HepG2 (cell line): ENCODE measurements at regions not wholly inside any gene's neighbourhood (a gene's known extent, or its start where the extent isn't known, plus 50 kb on each side); places are given as distances from the start of the nearest gene placed in this dataset.

Experiments
- ATAC-seq: fragments of 200-7000 bp; cut with Tn5 transposase; 3 replicates; pipeline ENCODE4 v1.9.1; 2020; ENCODE audit warnings: mild to moderate bottlenecking, moderate library complexity
- BruUV-seq: library from RNA; stranded (reverse); fragments of 400-500 nt; replicated peaks from 2 replicates; lab custom pipeline; 2021; lab: Mats Ljungman, UMichigan
- CTCF ChIA-PET: fragments of 300-600 bp; formaldehyde crosslinking; extraction: SDS; loops from one replicate; lab custom pipeline; 2021; ENCODE audit warnings: low total read pairs, inconsistent platforms, low intra/inter-chr PET ratio; lab: Yijun Ruan, JAX
- POLR2A ChIA-PET: fragments of 350-600 bp; sonication (Branson Sonifier 250); formaldehyde crosslinking; loops from one replicate; lab custom pipeline; 2020; ENCODE audit warnings: antibody characterized with exemption, inconsistent platforms; lab: Yijun Ruan, JAX
- DNase-seq: peaks from one replicate; pipeline ENCODE4 v3.0.0-alpha.2; 2015; ENCODE audit warnings: low spot score
- FAIRE-seq: peaks from 3 replicates; lab custom pipeline; 2011; peaks lifted over from hg19 to GRCh38; lab: Jason Lieb, UNC
- H2AFZ ChIP-seq: one replicate; pipeline ENCODE4 v1.6.1; 2011; ENCODE audit warnings: low read length, inconsistent platforms
- H3K27ac ChIP-seq: fragments of 300-600 bp; 3 replicates; pipeline ENCODE4 v1.8.0; 2011; ENCODE audit warnings: mixed run types, mild to moderate bottlenecking, mixed read lengths, low read length, inconsistent platforms; ENCODE audit not compliant: insufficient read depth; ENCODE audit errors: extremely low read length
- H3K27me3 ChIP-seq, 2 experiments: fragments of 200-600 bp in 1 of 2; 2 replicates in 1 of 2; 3 replicates in 1 of 2; pipeline versions ENCODE4 v1.6.0 to v1.8.0; 2011; ENCODE audit warnings: low read length in 2 of 2, mild to moderate bottlenecking in 2 of 2, moderate library complexity in 2 of 2, inconsistent platforms in 1 of 2; ENCODE audit not compliant: insufficient read depth in 2 of 2, control insufficient read depth in 1 of 2
- H3K36me3 ChIP-seq, 2 experiments: fragments of 200-600 bp in 1 of 2; replicated peaks in 1 of 2; 2 replicates in 1 of 2; 3 replicates in 1 of 2; pipeline versions ENCODE4 v1.5.1 to v1.8.0; 2011; ENCODE audit warnings: low read length in 2 of 2, inconsistent platforms in 1 of 2; ENCODE audit not compliant: insufficient read depth in 2 of 2, control insufficient read depth in 1 of 2
- H3K4me1 ChIP-seq: 2 replicates; pipeline ENCODE4 v1.5.1; 2012; ENCODE audit warnings: low read length, inconsistent platforms; ENCODE audit not compliant: insufficient read depth
- H3K4me2 ChIP-seq: 2 replicates; pipeline ENCODE4 v1.6.0; 2011; ENCODE audit warnings: low read depth, low read length, inconsistent platforms
- H3K4me3 ChIP-seq, 3 experiments: fragments of 200-600 bp in 1 of 3; sonication (generic), shearing (Covaris generic) in 1 of 3; replicated peaks in 1 of 3; 2 replicates each; pipeline ENCODE4 v1.5.1; 2011 to 2016; ENCODE audit warnings: low read length in 3 of 3, inconsistent platforms in 2 of 3, low read depth in 2 of 3, mild to moderate bottlenecking in 2 of 3, control low read depth in 1 of 3, mixed read lengths in 1 of 3; ENCODE audit not compliant: insufficient read depth in 1 of 3
- H3K79me2 ChIP-seq: one replicate; pipeline ENCODE4 v1.6.1; 2011; ENCODE audit warnings: low read length, inconsistent platforms; ENCODE audit not compliant: insufficient read depth
- H3K9ac ChIP-seq: 2 replicates; pipeline ENCODE4 v1.6.0; 2011; ENCODE audit warnings: mild to moderate bottlenecking, low read depth, low read length, inconsistent platforms; ENCODE audit not compliant: insufficient read depth
- H3K9me3 ChIP-seq: 2 replicates; pipeline ENCODE4 v1.5.1; 2012; ENCODE audit warnings: mild to moderate bottlenecking, low read length
- H4K20me1 ChIP-seq: 2 replicates; pipeline ENCODE4 v1.6.0; 2011; ENCODE audit warnings: inconsistent platforms, mild to moderate bottlenecking, low read length, moderate library complexity; ENCODE audit not compliant: insufficient read depth
- BRD4 ChIP-seq: sonication (generic); formaldehyde crosslinking; IDR thresholded peaks from 2 replicates; pipeline ENCODE4 v1.4.0; 2020; ENCODE audit warnings: missing genetic modification reagents
- CHD4 ChIP-seq: fragments of 200-600 bp; sonication (generic); IDR thresholded peaks from 2 replicates; pipeline ENCODE4 v1.7.0; 2017; ENCODE audit warnings: mild to moderate bottlenecking, low read length, borderline replicate concordance
- KDM3A ChIP-seq: IDR thresholded peaks from 2 replicates; pipeline ENCODE4 v1.6.1; 2018; ENCODE audit warnings: low read depth, missing compliant biosample characterization
- KLF16 ChIP-seq, 2 experiments: sonication (generic) in 1 of 2; formaldehyde crosslinking in 1 of 2; IDR thresholded peaks; 2 replicates each; pipeline versions ENCODE4 v1.6.1 to v1.8.0; 2016 to 2023; ENCODE audit warnings: missing genetic modification reagents in 2 of 2, missing compliant biosample characterization in 1 of 2
- NCOA1 ChIP-seq: sonication (generic); formaldehyde crosslinking; IDR thresholded peaks from 2 replicates; pipeline ENCODE4 v1.9.0; 2021; ENCODE audit warnings: missing genetic modification reagents
- NCOA2 ChIP-seq: sonication (generic); formaldehyde crosslinking; IDR thresholded peaks from 2 replicates; pipeline ENCODE4 v1.8.0; 2022; ENCODE audit warnings: inconsistent platforms
- TARDBP ChIP-seq: sonication (generic); formaldehyde crosslinking; IDR thresholded peaks from 2 replicates; pipeline ENCODE4 v1.8.0; 2022; ENCODE audit warnings: mild to moderate bottlenecking, missing genetic modification reagents
- ZC3H4 ChIP-seq: sonication (generic); formaldehyde crosslinking; IDR thresholded peaks from 2 replicates; pipeline ENCODE4 v1.4.0; 2020; ENCODE audit warnings: missing genetic modification reagents, borderline replicate concordance
- ZFP36L1 ChIP-seq: sonication (generic); formaldehyde crosslinking; IDR thresholded peaks from 2 replicates; pipeline ENCODE4 v1.8.0; 2022; ENCODE audit warnings: mild to moderate bottlenecking, missing genetic modification reagents, moderate library complexity
- ZNF180 ChIP-seq: sonication (generic); formaldehyde crosslinking; IDR thresholded peaks from 2 replicates; pipeline ENCODE4 v1.4.0; 2020; ENCODE audit warnings: low read depth, missing genetic modification reagents, borderline replicate concordance
- ZNF30 ChIP-seq: sonication (generic); formaldehyde crosslinking; IDR thresholded peaks from 2 replicates; pipeline ENCODE4 v1.5.0; 2020; ENCODE audit warnings: mild to moderate bottlenecking, missing genetic modification reagents
- ZNF740 ChIP-seq: sonication (generic); formaldehyde crosslinking; IDR thresholded peaks from 2 replicates; pipeline ENCODE4 v1.4.0; 2020; ENCODE audit warnings: missing genetic modification reagents
- WGBS: methylation state at CpG from one replicate; pipeline ENCODE4 v1.1.6; 2017; ENCODE audit warnings: low lambda C conversion rate; 5-methylcytosine and 5-hydroxymethylcytosine counted together
- in situ Hi-C: cut with HindIII; loops from 2 replicates; pipeline ENCODE4 v1.10.0; 2017; ENCODE audit warnings: low pct_unique_long_range_greater_than_20kb; ENCODE audit not compliant: extremely low pct_ligation_motif_present
- intact Hi-C: fragments of 100-400 bp; cut with micrococcal nuclease; formaldehyde crosslinking; loops from one replicate; pipeline ENCODE4 v1.10.0; 2022; ENCODE audit not compliant: unreplicated experiment
- TF ChIP-seq, protein P1 (sequence below): sonication (generic); formaldehyde crosslinking; conservative IDR thresholded peaks from 2 replicates; pipeline ENCODE4 v1.4.0; 2020; ENCODE audit warnings: mild to moderate bottlenecking, missing genetic modification reagents, moderate library complexity
- TF ChIP-seq, protein P2 (sequence below): sonication (generic); formaldehyde crosslinking; IDR thresholded peaks from 2 replicates; pipeline ENCODE4 v1.8.1; 2023; ENCODE audit warnings: mild to moderate bottlenecking, missing genetic modification reagents
- TF ChIP-seq, protein P3 (sequence below): sonication (generic); formaldehyde crosslinking; IDR thresholded peaks from 2 replicates; pipeline ENCODE4 v1.4.0; 2020; ENCODE audit warnings: mild to moderate bottlenecking, missing genetic modification reagents
- TF ChIP-seq, protein P4 (sequence below): IDR thresholded peaks from 2 replicates; pipeline ENCODE4 v1.6.1; 2016; ENCODE audit warnings: low read depth, borderline replicate concordance
- TF ChIP-seq, protein P5 (sequence below): sonication (generic); formaldehyde crosslinking; IDR thresholded peaks from 2 replicates; pipeline ENCODE4 v1.8.1; 2022; ENCODE audit warnings: mild to moderate bottlenecking, missing genetic modification reagents
- TF ChIP-seq, protein P6 (sequence below): sonication (generic); formaldehyde crosslinking; IDR thresholded peaks from 2 replicates; pipeline ENCODE4 v1.4.0; 2020; ENCODE audit warnings: missing genetic modification reagents

- Histone ChIP-seq H3K4me1 (peaks cover 83% of the 10 kb centered on the region), H3K27me3 (no peaks in the 10 kb centered on the region), H3K9me3 (peaks cover 4% of the 10 kb centered on the region; the same call in 1 of the 2 replicates), H3K36me3 (no peaks in the 10 kb centered on the region), H3K4me3 (no peak overlapping the region; a peak in 1 of 6 replicates), H3K4me2 (peak overlapping the region; percentile 54), H3K27ac (peak overlapping the region; percentile 100), H2AFZ (no peak overlapping the region), H3K79me2 (no peaks in the 10 kb centered on the region), H4K20me1 (no peaks in the 10 kb centered on the region), H3K9ac (peak overlapping the region; percentile 75)
- no TSS peak for BruUV-seq
- in situ Hi-C loops, result no loop called here
- ChIA-PET CTCF (no interaction called here), POLR2A (interaction anchor here (0.5 to 1.8 kb wide), 10 partner anchors 10 to 308 kb away, joined by 3 to 4 read pairs (median 3); no protein-coding TSS in a partner anchor)
- ATAC-seq (no peak; the same call in 2 of the 3 replicates), DNase-seq (no peak), FAIRE-seq (no peak)
- WGBS, result 84% methylated on average over 6 of the region's 7 CpGs
- intact Hi-C loops, result no loop called here
- TF ChIP-seq, protein P1, sequence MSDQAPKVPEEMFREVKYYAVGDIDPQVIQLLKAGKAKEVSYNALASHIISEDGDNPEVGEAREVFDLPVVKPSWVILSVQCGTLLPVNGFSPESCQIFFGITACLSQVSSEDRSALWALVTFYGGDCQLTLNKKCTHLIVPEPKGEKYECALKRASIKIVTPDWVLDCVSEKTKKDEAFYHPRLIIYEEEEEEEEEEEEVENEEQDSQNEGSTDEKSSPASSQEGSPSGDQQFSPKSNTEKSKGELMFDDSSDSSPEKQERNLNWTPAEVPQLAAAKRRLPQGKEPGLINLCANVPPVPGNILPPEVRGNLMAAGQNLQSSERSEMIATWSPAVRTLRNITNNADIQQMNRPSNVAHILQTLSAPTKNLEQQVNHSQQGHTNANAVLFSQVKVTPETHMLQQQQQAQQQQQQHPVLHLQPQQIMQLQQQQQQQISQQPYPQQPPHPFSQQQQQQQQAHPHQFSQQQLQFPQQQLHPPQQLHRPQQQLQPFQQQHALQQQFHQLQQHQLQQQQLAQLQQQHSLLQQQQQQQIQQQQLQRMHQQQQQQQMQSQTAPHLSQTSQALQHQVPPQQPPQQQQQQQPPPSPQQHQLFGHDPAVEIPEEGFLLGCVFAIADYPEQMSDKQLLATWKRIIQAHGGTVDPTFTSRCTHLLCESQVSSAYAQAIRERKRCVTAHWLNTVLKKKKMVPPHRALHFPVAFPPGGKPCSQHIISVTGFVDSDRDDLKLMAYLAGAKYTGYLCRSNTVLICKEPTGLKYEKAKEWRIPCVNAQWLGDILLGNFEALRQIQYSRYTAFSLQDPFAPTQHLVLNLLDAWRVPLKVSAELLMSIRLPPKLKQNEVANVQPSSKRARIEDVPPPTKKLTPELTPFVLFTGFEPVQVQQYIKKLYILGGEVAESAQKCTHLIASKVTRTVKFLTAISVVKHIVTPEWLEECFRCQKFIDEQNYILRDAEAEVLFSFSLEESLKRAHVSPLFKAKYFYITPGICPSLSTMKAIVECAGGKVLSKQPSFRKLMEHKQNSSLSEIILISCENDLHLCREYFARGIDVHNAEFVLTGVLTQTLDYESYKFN (CRISPR knock-in tag), result no peak
- TF ChIP-seq BRD4 (CRISPR knock-in tag) (0 out of 2 replicates have a peak, but pooled peaks have one; percentile 15), ZFP36L1 (CRISPR knock-in tag) (no peak), CHD4 (0 out of 2 replicates have a peak, but pooled peaks have one; percentile 20), ZNF740 (CRISPR knock-in tag) (no peak), ZNF180 (CRISPR knock-in tag) (no peak), KDM3A (CRISPR knock-in tag) (no peak), KLF16 (CRISPR knock-in tag; IDR thresholded peaks at IDR 0.05) (no peak), TARDBP (CRISPR knock-in tag) (no peak), ZNF30 (CRISPR knock-in tag) (no peak), ZC3H4 (CRISPR knock-in tag) (0 out of 2 replicates have a peak, but pooled peaks have one; percentile 65), NCOA2 (no peak), NCOA1 (CRISPR knock-in tag) (no peak)
- TF ChIP-seq, protein P2, sequence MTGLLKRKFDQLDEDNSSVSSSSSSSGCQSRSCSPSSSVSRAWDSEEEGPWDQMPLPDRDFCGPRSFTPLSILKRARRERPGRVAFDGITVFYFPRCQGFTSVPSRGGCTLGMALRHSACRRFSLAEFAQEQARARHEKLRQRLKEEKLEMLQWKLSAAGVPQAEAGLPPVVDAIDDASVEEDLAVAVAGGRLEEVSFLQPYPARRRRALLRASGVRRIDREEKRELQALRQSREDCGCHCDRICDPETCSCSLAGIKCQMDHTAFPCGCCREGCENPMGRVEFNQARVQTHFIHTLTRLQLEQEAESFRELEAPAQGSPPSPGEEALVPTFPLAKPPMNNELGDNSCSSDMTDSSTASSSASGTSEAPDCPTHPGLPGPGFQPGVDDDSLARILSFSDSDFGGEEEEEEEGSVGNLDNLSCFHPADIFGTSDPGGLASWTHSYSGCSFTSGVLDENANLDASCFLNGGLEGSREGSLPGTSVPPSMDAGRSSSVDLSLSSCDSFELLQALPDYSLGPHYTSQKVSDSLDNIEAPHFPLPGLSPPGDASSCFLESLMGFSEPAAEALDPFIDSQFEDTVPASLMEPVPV, result no peak
- TF ChIP-seq, protein P3, sequence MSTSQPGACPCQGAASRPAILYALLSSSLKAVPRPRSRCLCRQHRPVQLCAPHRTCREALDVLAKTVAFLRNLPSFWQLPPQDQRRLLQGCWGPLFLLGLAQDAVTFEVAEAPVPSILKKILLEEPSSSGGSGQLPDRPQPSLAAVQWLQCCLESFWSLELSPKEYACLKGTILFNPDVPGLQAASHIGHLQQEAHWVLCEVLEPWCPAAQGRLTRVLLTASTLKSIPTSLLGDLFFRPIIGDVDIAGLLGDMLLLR (CRISPR knock-in tag), result no peak
- TF ChIP-seq, protein P4, sequence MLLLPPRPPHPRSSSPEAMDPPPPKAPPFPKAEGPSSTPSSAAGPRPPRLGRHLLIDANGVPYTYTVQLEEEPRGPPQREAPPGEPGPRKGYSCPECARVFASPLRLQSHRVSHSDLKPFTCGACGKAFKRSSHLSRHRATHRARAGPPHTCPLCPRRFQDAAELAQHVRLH (CRISPR knock-in tag), result no peak
- TF ChIP-seq, protein P5, sequence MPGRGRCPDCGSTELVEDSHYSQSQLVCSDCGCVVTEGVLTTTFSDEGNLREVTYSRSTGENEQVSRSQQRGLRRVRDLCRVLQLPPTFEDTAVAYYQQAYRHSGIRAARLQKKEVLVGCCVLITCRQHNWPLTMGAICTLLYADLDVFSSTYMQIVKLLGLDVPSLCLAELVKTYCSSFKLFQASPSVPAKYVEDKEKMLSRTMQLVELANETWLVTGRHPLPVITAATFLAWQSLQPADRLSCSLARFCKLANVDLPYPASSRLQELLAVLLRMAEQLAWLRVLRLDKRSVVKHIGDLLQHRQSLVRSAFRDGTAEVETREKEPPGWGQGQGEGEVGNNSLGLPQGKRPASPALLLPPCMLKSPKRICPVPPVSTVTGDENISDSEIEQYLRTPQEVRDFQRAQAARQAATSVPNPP, result no peak
- TF ChIP-seq, protein P6, sequence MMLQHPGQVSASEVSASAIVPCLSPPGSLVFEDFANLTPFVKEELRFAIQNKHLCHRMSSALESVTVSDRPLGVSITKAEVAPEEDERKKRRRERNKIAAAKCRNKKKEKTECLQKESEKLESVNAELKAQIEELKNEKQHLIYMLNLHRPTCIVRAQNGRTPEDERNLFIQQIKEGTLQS (CRISPR knock-in tag), result no peak
These were observed 87.6 kb downstream of the PSMG1 start for GRCh38 chr21:39095681-39096080.
